ENCODE measurements at regions not wholly inside any gene's neighbourhood (a gene's known extent, or its start where the extent isn't known, plus 50 kb on each side); places are given as distances from the start of the nearest gene placed in this dataset.

DNA sequence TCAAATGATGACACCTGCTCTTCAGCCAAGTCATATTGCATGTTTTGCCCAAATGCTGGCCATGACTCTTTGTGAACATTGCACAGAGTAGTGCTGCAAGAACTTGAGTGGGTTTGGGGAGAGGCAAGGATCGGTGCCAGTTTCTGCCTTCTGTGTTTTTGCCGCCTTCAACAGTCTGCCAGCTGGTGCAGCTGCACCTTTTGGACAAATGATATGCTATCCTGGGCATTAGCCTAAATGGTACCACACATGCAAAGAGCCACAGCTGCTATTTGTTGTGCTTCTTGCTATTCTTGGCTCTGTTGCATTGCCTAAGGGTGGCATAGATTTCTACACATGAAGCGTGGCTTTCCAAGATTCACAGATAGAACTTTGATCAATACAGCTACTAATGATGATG lies 189.0 kb upstream of the CCN2 start:
- Histone ChIP-seq H3K27ac (ENCODE audit: low read depth, low read length) (no peak overlapping the region), H3K9me3 (ENCODE audit: insufficient read depth, low read depth, low read length) (no peaks in the 10 kb centered on the region), H3K4me1 (ENCODE audit: insufficient read depth, low read length) (no peaks in the 10 kb centered on the region), H3K36me3 (ENCODE audit: insufficient read depth, low read length) (no peaks in the 10 kb centered on the region), H3K9ac (ENCODE audit: low read depth, low read length) (no peak overlapping the region), H3K4me3 (ENCODE audit: low read length) (no peak overlapping the region), H3K27me3 (ENCODE audit: insufficient read depth, low read length) (no peaks in the 10 kb centered on the region)
- WGBS = 94% methylated on average over 3 of the region's 3 CpGs

DNA sequence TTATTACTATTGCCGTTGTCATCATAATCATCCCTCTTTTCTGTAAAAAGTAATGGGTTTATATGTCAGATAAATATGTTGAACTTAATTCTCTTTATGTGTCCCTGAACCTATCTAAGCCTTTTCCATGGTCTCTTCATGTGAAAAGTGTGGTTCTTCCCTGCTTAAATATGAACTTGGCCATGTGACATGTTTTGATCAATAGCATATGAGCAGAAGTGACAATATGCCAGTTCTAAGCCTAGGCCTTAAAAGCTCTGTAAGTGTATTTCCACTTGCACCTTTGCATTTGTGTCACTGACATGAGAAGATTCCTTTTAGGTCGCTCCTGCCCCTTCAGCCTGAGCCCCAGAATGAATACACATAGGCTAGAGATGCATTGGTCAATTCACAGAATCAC lies 188.4 kb upstream of the CCN2 start:
- Histone ChIP-seq H3K9ac (ENCODE audit: low read depth, low read length) (no peak overlapping the region), H3K27ac (ENCODE audit: low read depth, low read length) (no peak overlapping the region), H3K4me1 (ENCODE audit: insufficient read depth, low read length) (no peaks in the 10 kb centered on the region), H3K9me3 (ENCODE audit: insufficient read depth, low read depth, low read length) (no peaks in the 10 kb centered on the region), H3K4me3 (ENCODE audit: low read length) (no peak overlapping the region), H3K27me3 (ENCODE audit: insufficient read depth, low read length) (no peaks in the 10 kb centered on the region), H3K36me3 (ENCODE audit: insufficient read depth, low read length) (no peaks in the 10 kb centered on the region)
- 82% methylated on average over 1 of the region's 2 CpGs for WGBS

- Histone ChIP-seq H3K4me3 (ENCODE audit: low read length) (no peak overlapping the region), H3K36me3 (ENCODE audit: insufficient read depth, low read length) (no peaks in the 10 kb centered on the region), H3K27ac (ENCODE audit: low read depth, low read length) (no peak overlapping the region), H3K9me3 (ENCODE audit: insufficient read depth, low read depth, low read length) (no peaks in the 10 kb centered on the region), H3K27me3 (ENCODE audit: insufficient read depth, low read length) (no peaks in the 10 kb centered on the region), H3K9ac (ENCODE audit: low read depth, low read length) (no peak overlapping the region), H3K4me1 (ENCODE audit: insufficient read depth, low read length) (peaks cover 17% of the 10 kb centered on the region)
- WGBS = 89% methylated on average over 3 of the region's 3 CpGs
Measured at GRCh38 chr6:132136981-132137380, 185.8 kb upstream of the CCN2 start.

DNA sequence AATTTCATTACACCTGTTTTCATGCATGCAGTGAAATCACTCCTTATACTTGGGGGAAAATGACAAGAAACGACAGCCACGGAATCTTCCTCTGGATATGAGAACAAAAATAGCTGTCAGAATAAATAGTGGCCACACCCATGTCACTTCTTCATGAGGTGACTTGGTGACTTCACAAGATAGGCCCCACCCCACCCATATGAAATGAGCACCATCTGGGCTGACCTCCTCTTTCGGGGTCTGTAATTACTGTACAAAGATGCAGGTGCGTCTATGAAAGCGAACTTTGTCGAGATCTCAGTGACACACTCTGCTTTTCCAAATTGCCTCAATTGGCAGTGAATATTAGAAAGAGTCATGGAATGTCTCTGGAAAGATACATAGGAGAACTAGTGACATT lies 184.2 kb upstream of the CCN2 start:
- WGBS = 94% methylated on average over 6 of the region's 6 CpGs
- Histone ChIP-seq H3K27me3 (ENCODE audit: insufficient read depth, low read length) (no peaks in the 10 kb centered on the region), H3K4me3 (ENCODE audit: low read length) (no peak overlapping the region), H3K36me3 (ENCODE audit: insufficient read depth, low read length) (no peaks in the 10 kb centered on the region), H3K9me3 (ENCODE audit: insufficient read depth, low read depth, low read length) (no peaks in the 10 kb centered on the region), H3K27ac (ENCODE audit: low read depth, low read length) (no peak overlapping the region), H3K9ac (ENCODE audit: low read depth, low read length) (no peak overlapping the region), H3K4me1 (ENCODE audit: insufficient read depth, low read length) (peaks cover 30% of the 10 kb centered on the region)

DNA sequence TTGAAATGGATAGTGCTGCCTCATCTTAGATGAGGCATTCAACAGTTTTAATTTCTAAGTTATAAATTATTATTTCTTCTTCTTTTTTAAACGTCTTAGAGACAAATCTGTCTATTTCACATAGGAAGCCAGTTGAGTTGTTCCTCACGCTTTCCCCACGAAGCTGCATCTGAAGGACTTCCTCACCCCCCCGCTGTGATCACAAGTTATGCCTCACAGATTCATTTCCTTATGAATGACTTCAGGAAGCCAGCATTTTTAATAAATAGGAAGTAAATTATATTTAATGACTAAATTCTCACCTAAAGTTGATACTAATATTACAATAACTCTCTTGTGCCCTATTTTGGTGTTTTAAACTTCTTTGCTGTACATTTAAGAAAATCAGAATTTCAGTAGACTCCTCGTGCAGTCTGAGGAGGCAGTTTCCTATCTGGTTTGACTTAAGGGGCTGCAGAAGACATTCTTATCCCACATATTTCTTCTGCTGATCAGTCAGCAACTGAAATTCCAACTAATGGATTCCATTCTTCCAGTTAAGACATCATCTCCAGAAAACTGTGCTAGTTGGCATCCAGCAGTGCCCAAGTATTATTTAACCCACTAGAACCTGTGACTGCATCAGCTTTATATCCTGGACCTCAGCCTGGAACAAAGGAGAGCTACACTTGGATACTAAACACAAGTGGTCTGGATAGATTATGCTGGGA lies 182.7 kb upstream of the CCN2 start:
- Histone ChIP-seq H3K4me3 (ENCODE audit: low read length) (no peak overlapping the region), H3K9ac (ENCODE audit: low read depth, low read length) (no peak overlapping the region), H3K27ac (ENCODE audit: low read depth, low read length) (no peak overlapping the region)

DNA sequence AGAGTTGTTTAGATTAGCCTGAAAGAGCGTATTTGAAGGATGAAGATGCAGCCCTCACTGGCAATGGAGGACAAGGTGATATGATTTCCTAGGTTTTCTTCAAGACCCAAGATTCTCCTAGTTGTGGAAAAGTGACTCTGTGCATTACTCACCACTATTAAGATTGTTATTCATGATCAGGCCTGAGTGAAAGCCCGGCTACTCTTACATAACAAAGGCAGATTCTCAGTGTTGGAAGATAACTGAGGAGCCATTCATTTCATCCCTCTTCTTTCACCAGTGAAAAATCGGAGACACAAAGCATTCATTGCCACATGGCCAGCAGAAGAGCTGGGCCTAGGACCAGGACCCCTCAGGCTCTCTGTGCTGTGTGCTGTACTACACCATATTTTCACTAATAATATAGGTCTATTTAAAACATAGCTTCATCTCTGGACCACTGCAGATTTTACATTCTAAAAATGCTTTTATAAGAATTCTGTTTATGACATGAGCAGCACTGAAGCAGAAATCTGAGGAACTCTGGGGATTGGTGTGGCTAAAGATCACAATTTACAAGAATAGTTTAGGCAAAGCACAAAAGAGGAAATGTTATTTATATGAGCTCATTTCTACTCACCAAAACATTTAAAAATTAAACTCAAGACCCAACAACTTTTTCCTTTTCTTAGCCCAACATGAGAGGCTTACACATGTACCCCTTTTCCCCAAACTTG lies 181.9 kb upstream of the CCN2 start:
- no peaks in the 10 kb centered on the region for H3K9me3 ChIP-seq (ENCODE audit: insufficient read depth, low read depth, low read length)
- H3K9ac ChIP-seq (ENCODE audit: low read depth, low read length) = no peak overlapping the region
- no peaks in the 10 kb centered on the region for H3K36me3 ChIP-seq (ENCODE audit: insufficient read depth, low read length)
- no peaks in the 10 kb centered on the region for H3K27me3 ChIP-seq (ENCODE audit: insufficient read depth, low read length)
- H3K4me3 ChIP-seq (ENCODE audit: low read length) = no peak overlapping the region
- peaks cover 30% of the 10 kb centered on the region for H3K4me1 ChIP-seq (ENCODE audit: insufficient read depth, low read length)
- H3K27ac ChIP-seq (ENCODE audit: low read depth, low read length) = peak overlapping the region; percentile 26; the same call in 1 of the 2 replicates
- 56% methylated on average over 3 of the region's 3 CpGs for WGBS

More for the DNA sequence above, 182.7 kb upstream of the CCN2 start:
- H3K36me3 ChIP-seq (ENCODE audit: insufficient read depth, low read length) = no peaks in the 10 kb centered on the region
- no peaks in the 10 kb centered on the region for H3K9me3 ChIP-seq (ENCODE audit: insufficient read depth, low read depth, low read length)
- 75% methylated on average over 5 of the region's 5 CpGs for WGBS
- H3K4me1 ChIP-seq (ENCODE audit: insufficient read depth, low read length) = peaks cover 30% of the 10 kb centered on the region
- no peaks in the 10 kb centered on the region for H3K27me3 ChIP-seq (ENCODE audit: insufficient read depth, low read length)

GRCh38 chr6:132132422-132132821 lies 181.2 kb upstream of the CCN2 start:
- H3K4me3 ChIP-seq (ENCODE audit: low read length) = no peak overlapping the region
- WGBS = 91% methylated on average over 2 of the region's 2 CpGs
- peaks cover 30% of the 10 kb centered on the region for H3K4me1 ChIP-seq (ENCODE audit: insufficient read depth, low read length)
- no peaks in the 10 kb centered on the region for H3K36me3 ChIP-seq (ENCODE audit: insufficient read depth, low read length)
- H3K9me3 ChIP-seq (ENCODE audit: insufficient read depth, low read depth, low read length) = no peaks in the 10 kb centered on the region
- H3K27me3 ChIP-seq (ENCODE audit: insufficient read depth, low read length) = no peaks in the 10 kb centered on the region
- no peak overlapping the region for H3K9ac ChIP-seq (ENCODE audit: low read depth, low read length)
- H3K27ac ChIP-seq (ENCODE audit: low read depth, low read length) = peak overlapping the region; percentile 26; the same call in 1 of the 2 replicates

GRCh38 chr6:132131758-132132157 lies 180.6 kb upstream of the CCN2 start:
- 0 out of 2 replicates have a peak overlapping the region, but pooled peaks have one; percentile 22 for H3K27ac ChIP-seq (ENCODE audit: low read depth, low read length)
- no peaks in the 10 kb centered on the region for H3K9me3 ChIP-seq (ENCODE audit: insufficient read depth, low read depth, low read length)
- no peak overlapping the region; the same call in 1 of the 2 replicates for H3K9ac ChIP-seq (ENCODE audit: low read depth, low read length)
- H3K4me1 ChIP-seq (ENCODE audit: insufficient read depth, low read length) = peaks cover 30% of the 10 kb centered on the region
- 87% methylated on average over 2 of the region's 2 CpGs for WGBS
- H3K4me3 ChIP-seq (ENCODE audit: low read length) = no peak overlapping the region
- no peaks in the 10 kb centered on the region for H3K36me3 ChIP-seq (ENCODE audit: insufficient read depth, low read length)
- no peaks in the 10 kb centered on the region for H3K27me3 ChIP-seq (ENCODE audit: insufficient read depth, low read length)

GRCh38 chr6:132131351-132131750 lies 180.2 kb upstream of the CCN2 start:
- Histone ChIP-seq H3K9ac (ENCODE audit: low read depth, low read length) (peak overlapping the region; percentile 17; the same call in 1 of the 2 replicates), H3K4me3 (ENCODE audit: low read length) (no peak overlapping the region), H3K4me1 (ENCODE audit: insufficient read depth, low read length) (peaks cover 30% of the 10 kb centered on the region), H3K27ac (ENCODE audit: low read depth, low read length) (no peak overlapping the region), H3K9me3 (ENCODE audit: insufficient read depth, low read depth, low read length) (no peaks in the 10 kb centered on the region), H3K36me3 (ENCODE audit: insufficient read depth, low read length) (no peaks in the 10 kb centered on the region), H3K27me3 (ENCODE audit: insufficient read depth, low read length) (no peaks in the 10 kb centered on the region)
- WGBS = 82% methylated on average over 2 of the region's 3 CpGs

GRCh38 chr6:132130626-132131298 lies 179.6 kb upstream of the CCN2 start:
- Histone ChIP-seq H3K27me3 (ENCODE audit: insufficient read depth, low read length) (no peaks in the 10 kb centered on the region), H3K4me3 (ENCODE audit: low read length) (no peak overlapping the region), H3K4me1 (ENCODE audit: insufficient read depth, low read length) (peaks cover 30% of the 10 kb centered on the region), H3K27ac (ENCODE audit: low read depth, low read length) (no peak overlapping the region), H3K9ac (ENCODE audit: low read depth, low read length) (no peak overlapping the region), H3K9me3 (ENCODE audit: insufficient read depth, low read depth, low read length) (no peaks in the 10 kb centered on the region), H3K36me3 (ENCODE audit: insufficient read depth, low read length) (no peaks in the 10 kb centered on the region)
- 89% methylated on average over 10 of the region's 10 CpGs for WGBS

DNA sequence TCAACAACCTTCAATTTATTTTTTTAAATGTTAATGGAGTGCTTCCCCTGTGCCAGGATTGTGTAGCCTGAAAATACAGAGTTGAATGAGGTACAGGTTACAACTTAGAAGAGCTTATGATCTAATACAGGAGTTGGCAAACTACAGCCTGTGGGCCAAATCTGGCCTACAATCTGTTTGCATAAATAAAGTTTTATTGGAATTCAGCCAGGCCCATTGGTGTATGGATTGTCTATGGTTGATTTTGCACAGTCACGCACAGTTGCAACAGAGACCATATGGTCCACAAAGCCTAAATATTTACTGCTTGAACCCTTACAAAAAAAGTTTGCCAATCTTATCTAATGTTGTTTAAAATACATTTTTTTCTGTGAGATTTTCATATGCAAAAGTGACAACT lies 177.3 kb upstream of the CCN2 start:
- H3K27me3 ChIP-seq (ENCODE audit: insufficient read depth, low read length) = no peaks in the 10 kb centered on the region
- no peaks in the 10 kb centered on the region for H3K36me3 ChIP-seq (ENCODE audit: insufficient read depth, low read length)
- no peaks in the 10 kb centered on the region for H3K9me3 ChIP-seq (ENCODE audit: insufficient read depth, low read depth, low read length)
- 67% methylated on average over 1 of the region's 1 CpG for WGBS
- peaks cover 28% of the 10 kb centered on the region for H3K4me1 ChIP-seq (ENCODE audit: insufficient read depth, low read length)
- H3K4me3 ChIP-seq (ENCODE audit: low read length) = no peak overlapping the region
- H3K9ac ChIP-seq (ENCODE audit: low read depth, low read length) = no peak overlapping the region
- no peak overlapping the region for H3K27ac ChIP-seq (ENCODE audit: low read depth, low read length)
